Muscle of back (tissue), 3 donors: ENCODE measurements at regions not wholly inside any gene's neighbourhood (a gene's known extent, or its start where the extent isn't known, plus 50 kb on each side); places are given as distances from the start of the nearest gene placed in this dataset.
A peak's percentile ranks its signal among the peaks of the same experiment; 100 is the strongest.
"Not testable (repeated sequence)": the region's sequence is repeated elsewhere in the genome, so short reads cannot be mapped to it uniquely, and the experiment has no call there.

Source experiments
- DNase-seq, 3 donors: peaks; one replicate each; pipeline versions ENCODE4 v3.0.0 to v3.0.0-alpha.2; 2013

GRCh38 chrX:121854614-121854911, 807.2 kb downstream of the GLUD2 start:
- no peak for DNase-seq

DNA sequence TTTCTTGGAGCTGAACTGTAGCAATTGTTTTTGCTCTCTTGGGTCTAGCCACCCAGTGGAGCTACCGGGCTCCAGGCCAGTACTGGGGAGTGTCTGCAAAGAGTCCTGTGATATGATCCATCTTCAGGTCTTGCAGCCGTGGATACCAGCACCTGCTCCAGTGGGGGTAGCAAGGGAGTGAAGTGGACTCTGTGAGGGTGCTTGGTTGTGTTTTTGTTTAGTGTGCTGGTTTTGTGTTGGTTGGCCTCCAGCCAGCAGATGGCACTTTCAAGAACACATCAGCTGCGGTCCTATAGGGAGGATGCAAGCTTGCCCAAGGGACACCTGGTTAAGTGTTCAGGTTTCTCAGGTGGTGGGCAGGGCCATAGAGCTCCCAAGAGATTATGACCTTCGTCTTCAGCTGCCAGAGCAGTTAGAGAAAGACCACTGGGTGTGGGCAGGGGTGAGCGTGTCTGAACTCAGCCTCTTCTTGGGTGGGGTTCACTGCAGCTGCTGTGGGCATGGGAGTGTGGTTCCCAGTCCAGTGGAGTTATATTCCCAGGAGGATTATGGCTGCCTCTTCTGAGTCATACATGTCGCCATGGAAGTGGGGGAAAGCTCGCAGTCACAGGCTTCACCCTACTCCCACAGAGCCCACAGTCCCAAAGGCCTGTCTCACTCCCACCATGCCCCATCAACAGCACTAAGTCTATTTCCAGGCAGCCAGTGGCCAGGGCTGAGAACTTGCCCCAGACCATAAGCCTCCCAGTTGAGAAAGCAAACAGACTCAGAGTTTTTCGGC, 811.6 kb downstream of the GLUD2 start:
- no peak for DNase-seq

DNA sequence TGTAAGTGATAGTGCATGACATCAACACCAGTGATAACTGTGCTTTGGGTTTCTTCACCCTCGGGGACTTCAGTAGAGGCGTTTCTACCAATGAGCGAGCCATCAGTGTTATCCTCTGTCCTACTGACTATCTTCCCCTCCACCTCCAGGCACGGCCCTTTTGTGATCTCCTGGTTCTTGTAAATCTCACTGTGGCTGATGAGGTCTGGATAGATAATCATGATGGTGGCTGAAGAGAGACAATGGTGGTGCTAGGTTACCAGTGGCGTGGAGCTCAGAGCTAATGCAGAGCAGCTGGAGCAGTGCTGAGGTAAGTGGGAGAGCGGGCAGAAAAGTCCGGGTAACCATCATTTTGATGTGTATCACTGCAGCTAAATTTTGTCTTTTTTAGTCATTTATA, 816.6 kb downstream of the GLUD2 start:
- no peak for DNase-seq

- DNase-seq, result no peak
These were observed 817.2 kb downstream of the GLUD2 start for GRCh38 chrX:121864561-121864960.

GRCh38 chrX:121869876-121870477, 822.6 kb downstream of the GLUD2 start:
- DNase-seq, result no peak

DNA sequence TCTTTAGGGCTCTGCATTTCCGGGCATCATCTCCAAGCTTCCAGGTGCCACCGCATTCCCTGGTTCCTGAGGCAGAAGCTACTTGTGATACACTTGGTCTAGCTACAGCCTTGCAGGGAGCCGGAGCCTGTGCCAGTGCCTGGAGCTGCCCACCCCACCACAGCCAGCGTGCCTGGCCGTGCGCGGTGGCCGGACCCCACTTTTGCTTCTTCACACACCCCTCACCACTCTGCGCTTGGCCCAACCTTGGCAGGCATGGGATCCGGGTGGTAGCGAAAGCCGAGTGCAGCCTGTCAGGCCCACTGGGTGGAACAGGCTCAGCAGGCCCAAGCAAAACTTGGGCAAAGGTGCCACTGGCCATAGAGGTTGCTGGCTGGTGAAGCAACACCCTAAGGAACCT, 823.7 kb downstream of the GLUD2 start:
- no peak for DNase-seq

- DNase-seq, result peak in 1 of 3 donors; percentile 29
These were observed 828.9 kb downstream of the GLUD2 start for GRCh38 chrX:121876305-121876704.

DNA sequence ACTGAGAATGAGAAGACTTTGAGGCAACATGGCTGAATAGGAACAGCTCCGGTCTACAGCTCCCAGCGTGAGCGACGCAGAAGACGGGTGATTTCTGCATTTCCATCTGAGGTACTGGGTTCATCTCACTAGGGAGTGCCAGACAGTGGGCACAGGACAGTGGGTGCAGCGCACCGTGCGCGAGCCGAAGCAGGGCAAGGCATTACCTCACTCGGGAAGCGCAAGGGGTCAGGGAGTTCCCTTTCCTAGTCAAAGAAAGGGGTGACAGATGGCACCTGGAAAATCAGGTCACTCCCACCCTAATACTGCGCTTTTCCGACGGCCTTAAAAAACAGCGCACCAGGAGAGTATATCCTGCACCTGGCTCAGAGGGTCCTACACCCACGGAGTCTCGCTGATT, 829.9 kb downstream of the GLUD2 start:
- DNase-seq, result not testable (repeated sequence)

DNA sequence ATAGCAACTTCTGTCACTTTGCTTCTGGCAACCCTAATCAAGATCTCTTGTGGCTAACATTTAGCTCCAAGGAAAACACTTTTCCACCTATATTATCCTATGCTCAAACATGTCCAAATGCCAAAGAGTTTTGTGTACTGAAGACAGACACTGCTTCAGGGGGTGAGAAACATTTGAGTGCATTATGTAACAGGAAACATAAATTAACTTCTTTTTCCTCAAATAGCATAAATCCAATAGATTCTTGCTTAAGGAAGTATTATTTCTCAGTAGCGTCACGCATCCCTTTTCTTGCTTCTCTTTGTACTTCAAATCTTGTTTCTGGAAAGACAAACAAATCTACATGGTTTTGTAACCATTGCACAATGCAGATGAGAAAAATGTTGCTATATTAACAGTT, 839.1 kb downstream of the GLUD2 start:
- DNase-seq, result no peak

DNA sequence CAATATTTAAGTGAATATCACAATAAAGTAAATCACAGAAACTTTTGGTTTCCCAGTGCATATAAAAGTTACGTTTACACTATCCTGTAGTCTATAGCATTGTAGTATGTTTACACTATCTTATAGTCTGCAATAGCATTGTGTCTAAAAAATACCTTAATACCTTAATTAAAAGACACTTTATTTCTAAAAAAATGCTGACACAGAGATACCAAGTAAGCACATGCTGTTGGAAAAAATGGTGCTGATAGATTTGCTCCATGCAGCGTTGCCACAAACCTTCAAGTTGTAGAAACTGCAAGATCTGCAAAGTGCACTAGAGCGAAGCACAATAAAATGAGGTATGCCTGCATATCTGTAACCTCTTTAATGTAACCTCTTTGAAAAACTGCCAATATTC, 847.3 kb downstream of the GLUD2 start:
- DNase-seq, result no peak

GRCh38 chrX:121902463-121902862, 855.1 kb downstream of the GLUD2 start:
- DNase-seq, result no peak

- DNase-seq, result no peak
These were observed 856.6 kb downstream of the GLUD2 start for GRCh38 chrX:121903961-121904360.

- DNase-seq, result no peak
These were observed 873.8 kb downstream of the GLUD2 start for GRCh38 chrX:121921258-121921657.

- no peak for DNase-seq
These were observed 884.2 kb downstream of the GLUD2 start for GRCh38 chrX:121931567-121931966.

GRCh38 chrX:121932688-121933087, 885.3 kb downstream of the GLUD2 start:
- no peak for DNase-seq

DNA sequence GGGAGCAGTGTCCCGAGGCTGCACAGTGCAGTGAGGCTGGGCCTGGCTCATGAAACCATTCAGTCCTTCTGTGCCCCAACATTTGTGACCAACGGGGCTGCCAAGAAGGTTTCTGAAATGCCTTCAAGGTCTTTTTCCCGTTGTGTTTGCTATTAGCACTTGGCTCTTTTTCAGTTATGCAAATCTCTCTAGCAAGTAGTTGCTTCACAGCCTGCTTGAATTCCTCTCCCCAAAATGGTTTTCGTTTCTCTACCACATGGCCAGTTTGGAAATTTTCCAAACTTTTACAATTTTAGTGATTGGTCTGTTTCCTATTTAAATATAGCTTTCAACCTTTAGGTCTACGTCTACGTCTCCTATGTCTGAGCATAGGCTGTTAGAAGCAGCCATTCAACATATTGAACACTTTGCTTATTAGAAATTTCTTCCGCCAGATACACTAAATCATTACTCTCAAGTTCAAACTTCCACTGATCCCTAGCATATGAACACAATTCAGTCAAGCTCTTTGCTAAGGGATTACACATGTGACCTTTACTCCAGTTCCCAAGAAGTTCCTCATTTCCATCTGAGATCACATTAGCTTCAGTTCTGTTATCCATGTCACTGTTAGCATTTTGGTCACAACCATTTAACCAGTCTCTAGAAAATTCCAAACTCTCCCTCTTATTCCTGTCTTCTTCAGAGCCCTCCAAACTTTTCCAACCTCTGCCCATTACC, 901.8 kb downstream of the GLUD2 start:
- DNase-seq, result peak in 1 of 3 donors; percentile 1

- DNase-seq, result no peak
These were observed 911.5 kb downstream of the GLUD2 start for GRCh38 chrX:121958886-121959285.

DNA sequence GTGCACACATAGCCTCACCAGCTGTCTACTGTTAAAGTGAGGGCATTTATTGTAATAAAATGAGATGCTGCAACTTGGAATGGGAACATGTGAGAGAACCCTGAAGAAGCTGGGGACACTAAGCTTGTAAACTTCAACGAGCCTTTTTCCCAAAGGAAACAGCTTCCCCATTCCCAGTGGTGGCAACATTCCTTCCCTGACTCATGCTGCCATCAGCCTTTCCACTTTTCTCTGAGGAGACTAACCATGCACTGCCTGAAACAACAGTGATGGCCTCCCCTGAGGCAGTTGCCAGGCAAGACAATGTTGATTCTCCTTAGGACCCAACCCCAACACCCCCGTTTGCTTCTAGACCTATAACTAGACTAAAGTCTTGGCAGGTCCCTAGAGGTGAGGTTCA, 928.3 kb downstream of the GLUD2 start:
- DNase-seq, result no peak

DNA sequence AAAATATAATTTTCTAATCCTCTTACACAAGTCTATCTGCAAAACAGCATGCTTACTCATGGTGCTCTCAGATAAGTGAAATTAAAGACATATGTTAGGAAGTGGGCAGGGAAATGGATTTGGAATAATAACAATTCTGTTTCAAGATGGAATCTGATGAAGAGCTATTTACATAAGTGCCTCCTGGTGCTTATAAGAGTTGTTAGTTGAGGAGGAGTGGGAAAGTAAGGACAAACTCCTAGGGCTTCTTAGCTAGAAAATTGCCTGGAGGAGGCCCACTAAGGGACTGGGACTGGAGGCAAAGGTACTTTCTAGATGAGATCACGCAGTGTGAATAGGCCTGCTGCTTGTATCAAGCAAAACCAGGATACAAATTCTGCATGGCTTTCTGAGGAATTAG, 939.8 kb downstream of the GLUD2 start:
- DNase-seq, result peak in 2 of 3 donors; percentile 7 to 22

- DNase-seq, result no peak
These were observed 940.4 kb downstream of the GLUD2 start for GRCh38 chrX:121987835-121988234.

GRCh38 chrX:122004127-122004526, 956.7 kb downstream of the GLUD2 start:
- DNase-seq, result no peak

DNA sequence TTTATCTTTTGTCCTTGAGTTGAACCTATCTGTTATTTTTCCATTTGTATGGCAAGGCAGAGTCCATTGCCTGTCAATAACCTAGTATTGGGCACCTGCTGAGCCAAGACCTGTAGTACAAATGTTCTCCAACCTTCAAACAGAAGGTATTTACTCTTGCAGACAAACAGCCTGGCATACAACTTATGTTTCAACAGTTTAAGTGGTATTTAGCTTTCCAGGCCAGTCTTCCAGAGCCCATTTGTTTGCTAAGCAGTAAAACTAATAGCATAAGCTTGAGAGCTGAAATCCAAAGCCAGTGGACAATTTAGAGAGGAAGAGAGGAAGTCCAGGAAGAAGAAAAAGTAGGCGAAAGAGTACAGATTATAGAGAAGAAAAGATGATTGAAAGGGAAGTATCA, 979.3 kb downstream of the GLUD2 start:
- no peak for DNase-seq

- DNase-seq, result no peak
These were observed 998.8 kb downstream of the GLUD2 start for GRCh38 chrX:122046226-122046625.
